HepG2 (cell line): ENCODE measurements at regions not wholly inside any gene's neighbourhood (a gene's known extent, or its start where the extent isn't known, plus 50 kb on each side); places are given as distances from the start of the nearest gene placed in this dataset.

Source experiments
- ATAC-seq: fragments of 200-7000 bp; cut with Tn5 transposase; 3 replicates; pipeline ENCODE4 v1.9.1; 2020; ENCODE audit warnings: mild to moderate bottlenecking, moderate library complexity
- BruUV-seq: library from RNA; stranded (reverse); fragments of 400-500 nt; replicated peaks from 2 replicates; lab custom pipeline; 2021; lab: Mats Ljungman, UMichigan
- CTCF ChIA-PET: fragments of 300-600 bp; formaldehyde crosslinking; extraction: SDS; loops from one replicate; lab custom pipeline; 2021; ENCODE audit warnings: low total read pairs, inconsistent platforms, low intra/inter-chr PET ratio; lab: Yijun Ruan, JAX
- POLR2A ChIA-PET: fragments of 350-600 bp; sonication (Branson Sonifier 250); formaldehyde crosslinking; loops from one replicate; lab custom pipeline; 2020; ENCODE audit warnings: antibody characterized with exemption, inconsistent platforms; lab: Yijun Ruan, JAX
- DNase-seq: peaks from one replicate; pipeline ENCODE4 v3.0.0-alpha.2; 2015; ENCODE audit warnings: low spot score
- FAIRE-seq: peaks from 3 replicates; lab custom pipeline; 2011; peaks lifted over from hg19 to GRCh38; lab: Jason Lieb, UNC
- H2AFZ ChIP-seq: one replicate; pipeline ENCODE4 v1.6.1; 2011; ENCODE audit warnings: low read length, inconsistent platforms
- H3K27ac ChIP-seq: fragments of 300-600 bp; 3 replicates; pipeline ENCODE4 v1.8.0; 2011; ENCODE audit warnings: mixed run types, mild to moderate bottlenecking, mixed read lengths, low read length, inconsistent platforms; ENCODE audit not compliant: insufficient read depth; ENCODE audit errors: extremely low read length
- H3K27me3 ChIP-seq, 2 experiments: fragments of 200-600 bp in 1 of 2; 2 replicates in 1 of 2; 3 replicates in 1 of 2; pipeline versions ENCODE4 v1.6.0 to v1.8.0; 2011; ENCODE audit warnings: low read length in 2 of 2, mild to moderate bottlenecking in 2 of 2, moderate library complexity in 2 of 2, inconsistent platforms in 1 of 2; ENCODE audit not compliant: insufficient read depth in 2 of 2, control insufficient read depth in 1 of 2
- H3K36me3 ChIP-seq, 2 experiments: fragments of 200-600 bp in 1 of 2; replicated peaks in 1 of 2; 2 replicates in 1 of 2; 3 replicates in 1 of 2; pipeline versions ENCODE4 v1.5.1 to v1.8.0; 2011; ENCODE audit warnings: low read length in 2 of 2, inconsistent platforms in 1 of 2; ENCODE audit not compliant: insufficient read depth in 2 of 2, control insufficient read depth in 1 of 2
- H3K4me1 ChIP-seq: 2 replicates; pipeline ENCODE4 v1.5.1; 2012; ENCODE audit warnings: low read length, inconsistent platforms; ENCODE audit not compliant: insufficient read depth
- H3K4me2 ChIP-seq: 2 replicates; pipeline ENCODE4 v1.6.0; 2011; ENCODE audit warnings: low read depth, low read length, inconsistent platforms
- H3K4me3 ChIP-seq, 3 experiments: fragments of 200-600 bp in 1 of 3; sonication (generic), shearing (Covaris generic) in 1 of 3; replicated peaks in 1 of 3; 2 replicates each; pipeline ENCODE4 v1.5.1; 2011 to 2016; ENCODE audit warnings: low read length in 3 of 3, inconsistent platforms in 2 of 3, low read depth in 2 of 3, mild to moderate bottlenecking in 2 of 3, control low read depth in 1 of 3, mixed read lengths in 1 of 3; ENCODE audit not compliant: insufficient read depth in 1 of 3
- H3K79me2 ChIP-seq: one replicate; pipeline ENCODE4 v1.6.1; 2011; ENCODE audit warnings: low read length, inconsistent platforms; ENCODE audit not compliant: insufficient read depth
- H3K9ac ChIP-seq: 2 replicates; pipeline ENCODE4 v1.6.0; 2011; ENCODE audit warnings: mild to moderate bottlenecking, low read depth, low read length, inconsistent platforms; ENCODE audit not compliant: insufficient read depth
- H3K9me3 ChIP-seq: 2 replicates; pipeline ENCODE4 v1.5.1; 2012; ENCODE audit warnings: mild to moderate bottlenecking, low read length
- H4K20me1 ChIP-seq: 2 replicates; pipeline ENCODE4 v1.6.0; 2011; ENCODE audit warnings: inconsistent platforms, mild to moderate bottlenecking, low read length, moderate library complexity; ENCODE audit not compliant: insufficient read depth
- ATF7 ChIP-seq, 2 experiments: fragments of 450-650 bp in 1 of 2; sonication (generic) in 1 of 2; formaldehyde crosslinking in 1 of 2; IDR thresholded peaks; 2 replicates each; pipeline versions ENCODE4 v1.4.0 to v1.6.1; 2016 to 2020; ENCODE audit warnings: antibody characterized with exemption in 1 of 2, mild to moderate bottlenecking in 1 of 2, missing genetic modification reagents in 1 of 2
- CC2D1A ChIP-seq: sonication (generic); formaldehyde crosslinking; IDR thresholded peaks from 2 replicates; pipeline ENCODE4 v1.8.1; 2023; ENCODE audit warnings: mild to moderate bottlenecking, missing genetic modification reagents
- CHCHD3 ChIP-seq: sonication (generic); formaldehyde crosslinking; IDR thresholded peaks from 2 replicates; pipeline ENCODE4 v1.8.0; 2022; ENCODE audit warnings: mild to moderate bottlenecking, missing genetic modification reagents, moderate library complexity
- CREB1 ChIP-seq, 2 experiments: fragments of 450-650 bp in 1 of 2; IDR thresholded peaks; 2 replicates each; pipeline ENCODE4 v1.6.1; 2016 to 2017; ENCODE audit warnings: control low read depth in 1 of 2, mild to moderate bottlenecking in 1 of 2, missing compliant biosample characterization in 1 of 2, missing genetic modification characterization in 1 of 2
- CREM ChIP-seq, 2 experiments: sonication (generic) in 1 of 2; formaldehyde crosslinking in 1 of 2; IDR thresholded peaks; 2 replicates each; pipeline versions ENCODE4 v1.4.0 to v1.6.1; 2016 to 2020; ENCODE audit warnings: antibody characterized with exemption in 1 of 2, mild to moderate bottlenecking in 1 of 2, missing genetic modification reagents in 1 of 2
- E2F5 ChIP-seq: sonication (generic); formaldehyde crosslinking; conservative IDR thresholded peaks from 2 replicates; pipeline ENCODE4 v1.4.0; 2020; ENCODE audit warnings: missing genetic modification reagents
- MAFF ChIP-seq: IDR thresholded peaks from 2 replicates; pipeline ENCODE4 v1.6.1; 2011; ENCODE audit warnings: low read depth, low read length, improper control_type of control experiment
- MAFK ChIP-seq, 2 experiments: IDR thresholded peaks in 1 of 2; conservative IDR thresholded peaks in 1 of 2; 2 replicates each; pipeline ENCODE4 v1.6.1; 2011; ENCODE audit warnings: improper control_type of control experiment in 2 of 2, low read length in 2 of 2
- MTERF4 ChIP-seq: sonication (generic); formaldehyde crosslinking; IDR thresholded peaks from 2 replicates; pipeline ENCODE4 v1.8.0; 2023; ENCODE audit warnings: mild to moderate bottlenecking, missing genetic modification reagents
- PHB2 ChIP-seq: fragments of 450-650 bp; IDR thresholded peaks from 2 replicates; pipeline ENCODE4 v1.6.1; 2018; ENCODE audit not compliant: partially characterized antibody
- SETDB1 ChIP-seq: sonication (generic); formaldehyde crosslinking; IDR thresholded peaks from 2 replicates; pipeline ENCODE4 v1.5.1; 2020; ENCODE audit warnings: missing genetic modification reagents, mild to moderate bottlenecking, borderline replicate concordance
- SRF ChIP-seq: IDR thresholded peaks from 2 replicates; pipeline ENCODE4 v1.6.1; 2011; ENCODE audit warnings: mild to moderate bottlenecking, low read depth, low read length, moderate library complexity
- ZKSCAN1 ChIP-seq: fragments of 150-350 bp; IDR thresholded peaks from 2 replicates; pipeline ENCODE4 v1.6.1; 2014; ENCODE audit warnings: low read length
- ZNF256 ChIP-seq: sonication (generic); formaldehyde crosslinking; conservative IDR thresholded peaks from 2 replicates; pipeline ENCODE4 v1.4.0; 2020; ENCODE audit warnings: missing genetic modification reagents
- ZNF552 ChIP-seq: sonication (generic); formaldehyde crosslinking; IDR thresholded peaks from 2 replicates; pipeline ENCODE4 v1.9.0; 2022; ENCODE audit warnings: missing genetic modification reagents, mild to moderate bottlenecking, borderline replicate concordance
- ZNF773 ChIP-seq: sonication (generic); formaldehyde crosslinking; IDR thresholded peaks from 2 replicates; pipeline ENCODE4 v1.4.0; 2020; ENCODE audit warnings: missing genetic modification reagents, borderline replicate concordance
- WGBS: methylation state at CpG from one replicate; pipeline ENCODE4 v1.1.6; 2017; ENCODE audit warnings: low lambda C conversion rate; 5-methylcytosine and 5-hydroxymethylcytosine counted together
- in situ Hi-C: cut with HindIII; loops from 2 replicates; pipeline ENCODE4 v1.10.0; 2017; ENCODE audit warnings: low pct_unique_long_range_greater_than_20kb; ENCODE audit not compliant: extremely low pct_ligation_motif_present
- intact Hi-C: fragments of 100-400 bp; cut with micrococcal nuclease; formaldehyde crosslinking; loops from one replicate; pipeline ENCODE4 v1.10.0; 2022; ENCODE audit not compliant: unreplicated experiment

- no peak for FAIRE-seq
- no peak overlapping the region for H2AFZ ChIP-seq
- H3K36me3 ChIP-seq = no peaks in the 10 kb centered on the region
- no peaks in the 10 kb centered on the region for H3K9me3 ChIP-seq
- no peak for DNase-seq
- no peaks in the 10 kb centered on the region for H4K20me1 ChIP-seq
- BruUV-seq = no TSS peak
- ATAC-seq = no peak
- no peak overlapping the region for H3K9ac ChIP-seq
- H3K79me2 ChIP-seq = no peaks in the 10 kb centered on the region
- no peak overlapping the region for H3K27ac ChIP-seq
- no peak overlapping the region for H3K4me3 ChIP-seq
- intact Hi-C loops = no loop called here
- 63% methylated on average over 4 of the region's 4 CpGs for WGBS
- CTCF ChIA-PET = no interaction called here
- H3K4me1 ChIP-seq = peaks cover 16% of the 10 kb centered on the region
- H3K27me3 ChIP-seq = peaks cover 2 to 17% of the 10 kb centered on the region in 2 experiments; a peak in 2 of 5 replicates
- in situ Hi-C loops = no loop called here
- H3K4me2 ChIP-seq = no peak overlapping the region
- TF ChIP-seq CC2D1A = no peak
- peak; percentile 98 for TF ChIP-seq CREB1 (IDR thresholded peaks at IDR 0.05)
- TF ChIP-seq CREB1 (CRISPR knock-in tag; IDR thresholded peaks at IDR 0.05) = no peak
- TF ChIP-seq MAFF = peak; percentile 40; the same call in 1 of the 2 replicates
- TF ChIP-seq CHCHD3 (CRISPR knock-in tag) = no peak
- TF ChIP-seq ZNF552 (CRISPR knock-in tag) = no peak
- no peak for TF ChIP-seq PHB2
- no peak for TF ChIP-seq CREM (IDR thresholded peaks at IDR 0.05)
- TF ChIP-seq CREM (CRISPR knock-in tag; IDR thresholded peaks at IDR 0.05) = no peak
- TF ChIP-seq SETDB1 (CRISPR knock-in tag) = no peak
- peak in 1 of 2 experiments; percentile 31; a peak in 2 of 4 replicates for TF ChIP-seq MAFK (conservative IDR thresholded peaks at IDR 0.05 in 1 of 2, IDR thresholded peaks at IDR 0.05 in 1 of 2; ENCODE audit: low read length in 2 of 2)
- no peak for TF ChIP-seq ZNF773
- TF ChIP-seq E2F5 (CRISPR knock-in tag) = no peak
- no peak for TF ChIP-seq MTERF4
- TF ChIP-seq SRF = no peak
- TF ChIP-seq ZKSCAN1 = no peak
- TF ChIP-seq ZNF256 (CRISPR knock-in tag) = no peak
- peak; percentile 72; the same call in 1 of the 2 replicates for TF ChIP-seq ATF7 (IDR thresholded peaks at IDR 0.05)
- no peak for TF ChIP-seq ATF7 (CRISPR knock-in tag; IDR thresholded peaks at IDR 0.05)
- POLR2A ChIA-PET = no interaction called here
Observed at GRCh38 chr9:96088510-96088909, 213.0 kb downstream of the ERCC6L2 start.
